Chondrocyte (in vitro differentiated cells): ENCODE measurements at regions not wholly inside any gene's neighbourhood (a gene's known extent, or its start where the extent isn't known, plus 50 kb on each side); places are given as distances from the start of the nearest gene placed in this dataset.

ENCODE experiments used
- DNase-seq: peaks from one replicate; pipeline ENCODE4 v3.0.0; 2021; ENCODE audit warnings: mixed read lengths, low spot score
- H3K27ac Mint-ChIP-seq: one replicate; pipeline ENCODE4 v1.8.0; 2021; ENCODE audit warnings: mild to moderate bottlenecking, moderate library complexity, mixed read lengths; ENCODE audit not compliant: unreplicated experiment
- H3K27me3 Mint-ChIP-seq: 2 replicates; pipeline ENCODE4 v1.8.0; 2021; ENCODE audit warnings: low read depth, mixed read lengths
- H3K36me3 Mint-ChIP-seq: 2 replicates; pipeline ENCODE4 v1.8.0; 2021; ENCODE audit warnings: low read depth, mixed read lengths
- H3K4me1 Mint-ChIP-seq: 2 replicates; pipeline ENCODE4 v1.8.0; 2021; ENCODE audit warnings: low read depth, mild to moderate bottlenecking, mixed read lengths
- H3K4me3 Mint-ChIP-seq: one replicate; pipeline ENCODE4 v1.8.0; 2021; ENCODE audit warnings: mild to moderate bottlenecking, moderate library complexity, mixed read lengths; ENCODE audit not compliant: unreplicated experiment
- H3K9me3 Mint-ChIP-seq: 2 replicates; pipeline ENCODE4 v1.8.0; 2021; ENCODE audit warnings: low read depth, mixed read lengths
- CTCF ChIP-seq: fragments of 200-600 bp; sonication (generic); IDR thresholded peaks from 2 replicates; pipeline ENCODE4 v1.5.0; 2021; ENCODE audit warnings: antibody characterized with exemption, mild to moderate bottlenecking, moderate library complexity

- TF ChIP-seq CTCF = no peak
- Mint-ChIP-seq H3K27me3 (peaks cover 2% of the 10 kb centered on the region), H3K4me1 (no peaks in the 10 kb centered on the region)
Measured at GRCh38 chr2:221176667-221177066, 395.4 kb downstream of the EPHA4 start.

GRCh38 chr2:221178139-221178538, 394.0 kb downstream of the EPHA4 start:
- Mint-ChIP-seq H3K9me3 (peaks cover 3% of the 10 kb centered on the region), H3K36me3 (peaks cover 1% of the 10 kb centered on the region), H3K4me3 (no peak overlapping the region), H3K27ac (no peak overlapping the region), H3K4me1 (no peaks in the 10 kb centered on the region), H3K27me3 (peaks cover 2% of the 10 kb centered on the region)
- no peak for TF ChIP-seq CTCF
- DNase-seq = no peak

More at GRCh38 chr2:221176667-221177066, 395.4 kb downstream of the EPHA4 start:
- peaks cover 3% of the 10 kb centered on the region for H3K9me3 Mint-ChIP-seq
- no peak overlapping the region for H3K4me3 Mint-ChIP-seq
- DNase-seq = no peak
- peaks cover 1% of the 10 kb centered on the region for H3K36me3 Mint-ChIP-seq
- no peak overlapping the region for H3K27ac Mint-ChIP-seq

GRCh38 chr2:221186873-221187272, 385.2 kb downstream of the EPHA4 start:
- no peak overlapping the region for H3K4me3 Mint-ChIP-seq
- no peak overlapping the region for H3K27ac Mint-ChIP-seq

GRCh38 chr2:221189431-221190067, 382.6 kb downstream of the EPHA4 start:
- Mint-ChIP-seq H3K4me1 (no peaks in the 10 kb centered on the region), H3K27me3 (peaks cover 2% of the 10 kb centered on the region), H3K9me3 (peaks cover 14% of the 10 kb centered on the region), H3K36me3 (no peaks in the 10 kb centered on the region), H3K4me3 (no peak overlapping the region), H3K27ac (no peak overlapping the region)
- TF ChIP-seq CTCF = no peak
- DNase-seq = no peak

More at GRCh38 chr2:221186873-221187272, 385.2 kb downstream of the EPHA4 start:
- Mint-ChIP-seq H3K9me3 (no peaks in the 10 kb centered on the region), H3K4me1 (no peaks in the 10 kb centered on the region), H3K27me3 (peaks cover 2% of the 10 kb centered on the region), H3K36me3 (no peaks in the 10 kb centered on the region)
- no peak for DNase-seq
- no peak for TF ChIP-seq CTCF

- Mint-ChIP-seq H3K27me3 (no peaks in the 10 kb centered on the region), H3K9me3 (peaks cover 17% of the 10 kb centered on the region), H3K4me3 (no peak overlapping the region), H3K36me3 (no peaks in the 10 kb centered on the region), H3K27ac (no peak overlapping the region), H3K4me1 (no peaks in the 10 kb centered on the region)
- no peak for DNase-seq
- no peak for TF ChIP-seq CTCF
Measured at GRCh38 chr2:221195829-221196228, 376.3 kb downstream of the EPHA4 start.
